DOHH2 (cell line): ENCODE measurements at regions not wholly inside any gene's neighbourhood (a gene's known extent, or its start where the extent isn't known, plus 50 kb on each side); places are given as distances from the start of the nearest gene placed in this dataset.

ENCODE experiments used
- CTCF ChIP-seq: fragments of 200-600 bp; sonication (generic); IDR thresholded peaks from one replicate; pipeline ENCODE4 v1.5.1; 2014; ENCODE audit warnings: antibody characterized with exemption, mild to moderate bottlenecking, low read depth, low read length; ENCODE audit not compliant: poor library complexity, severe bottlenecking
- EZH2phosphoT487 ChIP-seq: fragments of 200-600 bp; sonication (generic); IDR thresholded peaks from 2 replicates; pipeline ENCODE4 v1.6.1; 2017; ENCODE audit warnings: borderline replicate concordance, mild to moderate bottlenecking, antibody characterized with exemption, low read length, moderate library complexity, mixed read lengths

DNA sequence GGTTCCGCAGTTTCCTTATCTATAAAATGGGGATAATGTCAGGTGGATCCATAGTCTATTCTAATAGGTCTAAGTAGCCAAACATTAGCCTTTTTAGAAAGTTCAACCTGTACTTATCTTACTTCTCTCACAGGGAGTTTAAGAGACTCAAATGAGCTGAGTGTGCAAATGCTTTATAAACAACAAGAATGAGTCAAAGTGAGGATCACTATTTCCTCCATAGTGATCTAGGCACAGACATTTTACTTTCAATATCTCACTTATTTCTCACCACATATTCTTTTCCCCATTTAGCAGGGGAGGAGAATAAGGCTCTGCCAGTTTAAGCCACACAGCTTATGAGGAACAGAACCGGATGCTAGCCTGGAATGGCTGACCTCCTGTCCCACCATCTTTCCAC lies 92.1 kb upstream of the LMO4 start:
- no peak for TF ChIP-seq CTCF
- TF ChIP-seq EZH2phosphoT487 = no peak
